ENCODE measurements at regions not wholly inside any gene's neighbourhood (a gene's known extent, or its start where the extent isn't known, plus 50 kb on each side); places are given as distances from the start of the nearest gene placed in this dataset.

DNA sequence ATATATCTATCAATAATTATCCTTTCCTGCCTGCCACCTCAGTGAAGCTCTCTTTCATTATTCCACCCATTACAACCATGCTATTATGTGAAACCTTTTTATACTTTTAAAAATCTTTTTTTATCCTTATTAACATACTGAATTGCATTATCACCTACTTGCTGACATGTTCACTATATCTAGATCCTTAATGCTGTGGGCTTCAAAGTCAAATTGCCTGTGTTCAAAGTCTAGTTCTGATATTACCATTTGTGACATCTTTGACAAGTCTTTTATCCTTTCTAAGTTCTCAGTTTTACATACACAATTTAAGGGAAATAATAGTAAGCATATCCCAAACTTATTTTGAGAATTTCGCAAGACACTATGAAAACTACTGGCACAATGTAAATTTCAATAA, 2239.4 kb downstream of the LRRC4C start:
- no peak overlapping the region for H3K4me2 ChIP-seq (ENCODE audit: low read depth, low read length, poor library complexity, severe bottlenecking)
- no peak overlapping the region for H2AFZ ChIP-seq (ENCODE audit: low read length)
- no peak overlapping the region for H3K9ac ChIP-seq (ENCODE audit: low read length)
- no peaks in the 10 kb centered on the region for H4K20me1 ChIP-seq (ENCODE audit: insufficient read depth, low read depth, low read length)
- no peak for DNase-seq
- no peaks in the 10 kb centered on the region for H3K79me2 ChIP-seq (ENCODE audit: low read length)
- no peaks in the 10 kb centered on the region for H3K36me3 ChIP-seq (ENCODE audit: insufficient read depth, low read length)
- peaks cover 13% of the 10 kb centered on the region for H3K9me3 ChIP-seq (ENCODE audit: low read length)
- no peak overlapping the region for H3K27ac ChIP-seq (ENCODE audit: low read length)
- no peaks in the 10 kb centered on the region for H3K27me3 ChIP-seq (ENCODE audit: low read length)
- no peaks in the 10 kb centered on the region for H3K4me1 ChIP-seq (ENCODE audit: low read length)
- H3K9me2 ChIP-seq (replicated peaks; ENCODE audit: insufficient read depth, low read length), result no peaks in the 10 kb centered on the region
- no peak overlapping the region for H3K4me3 ChIP-seq (ENCODE audit: low read length)

- no peak overlapping the region for H2AFZ ChIP-seq (ENCODE audit: low read length)
- H3K4me1 ChIP-seq (ENCODE audit: low read length), result no peaks in the 10 kb centered on the region
- no peaks in the 10 kb centered on the region for H4K20me1 ChIP-seq (ENCODE audit: insufficient read depth, low read depth, low read length)
- H3K79me2 ChIP-seq (ENCODE audit: low read length), result no peaks in the 10 kb centered on the region
- H3K9me3 ChIP-seq (ENCODE audit: low read length), result peaks cover 20% of the 10 kb centered on the region
- no peaks in the 10 kb centered on the region for H3K27me3 ChIP-seq (ENCODE audit: low read length)
- no peaks in the 10 kb centered on the region for H3K36me3 ChIP-seq (ENCODE audit: insufficient read depth, low read length)
- H3K9me2 ChIP-seq (replicated peaks; ENCODE audit: insufficient read depth, low read length), result no peaks in the 10 kb centered on the region
- H3K9ac ChIP-seq (ENCODE audit: low read length), result no peak overlapping the region
- H3K4me3 ChIP-seq (ENCODE audit: low read length), result no peak overlapping the region
- no peak overlapping the region for H3K4me2 ChIP-seq (ENCODE audit: low read depth, low read length, poor library complexity, severe bottlenecking)
- no peak overlapping the region for H3K27ac ChIP-seq (ENCODE audit: low read length)
- no peak for DNase-seq
Observed at GRCh38 chr11:39209981-39210380, 2249.5 kb downstream of the LRRC4C start.

GRCh38 chr11:39205236-39205995, 2254.0 kb downstream of the LRRC4C start:
- H3K9me3 ChIP-seq (ENCODE audit: low read length), result peaks cover 38% of the 10 kb centered on the region
- H3K4me2 ChIP-seq (ENCODE audit: low read depth, low read length, poor library complexity, severe bottlenecking), result no peak overlapping the region
- H3K27ac ChIP-seq (ENCODE audit: low read length), result no peak overlapping the region
- H3K79me2 ChIP-seq (ENCODE audit: low read length), result no peaks in the 10 kb centered on the region
- no peak overlapping the region for H3K9ac ChIP-seq (ENCODE audit: low read length)
- H2AFZ ChIP-seq (ENCODE audit: low read length), result no peak overlapping the region
- no peaks in the 10 kb centered on the region for H3K27me3 ChIP-seq (ENCODE audit: low read length)
- DNase-seq, result no peak
- H3K9me2 ChIP-seq (replicated peaks; ENCODE audit: insufficient read depth, low read length), result no peaks in the 10 kb centered on the region
- H3K36me3 ChIP-seq (ENCODE audit: insufficient read depth, low read length), result no peaks in the 10 kb centered on the region
- no peak overlapping the region for H3K4me3 ChIP-seq (ENCODE audit: low read length)
- H3K4me1 ChIP-seq (ENCODE audit: low read length), result no peaks in the 10 kb centered on the region
- no peaks in the 10 kb centered on the region for H4K20me1 ChIP-seq (ENCODE audit: insufficient read depth, low read depth, low read length)

- no peak for DNase-seq
- Histone ChIP-seq H4K20me1 (ENCODE audit: insufficient read depth, low read depth, low read length) (no peaks in the 10 kb centered on the region), H3K9me3 (ENCODE audit: low read length) (peaks cover 19% of the 10 kb centered on the region), H3K4me2 (ENCODE audit: low read depth, low read length, poor library complexity, severe bottlenecking) (no peak overlapping the region), H3K4me1 (ENCODE audit: low read length) (no peaks in the 10 kb centered on the region), H3K9me2 (replicated peaks; ENCODE audit: insufficient read depth, low read length) (no peaks in the 10 kb centered on the region), H3K36me3 (ENCODE audit: insufficient read depth, low read length) (no peaks in the 10 kb centered on the region), H3K27me3 (ENCODE audit: low read length) (no peaks in the 10 kb centered on the region), H3K79me2 (ENCODE audit: low read length) (no peaks in the 10 kb centered on the region), H3K9ac (ENCODE audit: low read length) (no peak overlapping the region), H3K27ac (ENCODE audit: low read length) (no peak overlapping the region), H3K4me3 (ENCODE audit: low read length) (no peak overlapping the region), H2AFZ (ENCODE audit: low read length) (no peak overlapping the region)
Observed at GRCh38 chr11:39192671-39193070, 2266.8 kb downstream of the LRRC4C start.

DNA sequence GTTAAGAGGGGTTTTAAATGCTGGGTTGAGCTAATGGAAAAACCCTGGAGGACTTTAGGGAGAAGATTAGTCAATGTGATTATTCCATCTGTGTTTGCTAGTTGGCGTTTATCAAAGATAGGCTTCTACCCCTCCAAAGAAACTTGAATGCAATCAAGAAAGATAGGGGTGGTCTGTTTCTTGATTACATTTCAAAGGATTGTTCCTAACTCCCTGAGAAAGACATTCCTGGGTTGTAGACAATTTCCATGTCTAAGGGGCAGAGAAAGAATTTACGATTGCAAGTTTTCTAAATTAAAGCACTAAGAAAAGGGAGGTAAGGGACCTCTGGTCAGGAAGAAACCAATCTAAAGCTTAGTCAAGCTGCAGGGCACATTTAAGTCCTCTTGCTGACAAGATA, 2268.7 kb downstream of the LRRC4C start:
- H3K79me2 ChIP-seq (ENCODE audit: low read length), result no peaks in the 10 kb centered on the region
- peaks cover 26% of the 10 kb centered on the region for H3K9me3 ChIP-seq (ENCODE audit: low read length)
- H3K27me3 ChIP-seq (ENCODE audit: low read length), result no peaks in the 10 kb centered on the region
- no peak overlapping the region for H3K27ac ChIP-seq (ENCODE audit: low read length)
- H3K4me3 ChIP-seq (ENCODE audit: low read length), result no peak overlapping the region
- H3K9ac ChIP-seq (ENCODE audit: low read length), result no peak overlapping the region
- H3K36me3 ChIP-seq (ENCODE audit: insufficient read depth, low read length), result no peaks in the 10 kb centered on the region
- no peaks in the 10 kb centered on the region for H4K20me1 ChIP-seq (ENCODE audit: insufficient read depth, low read depth, low read length)
- no peak overlapping the region for H3K4me2 ChIP-seq (ENCODE audit: low read depth, low read length, poor library complexity, severe bottlenecking)
- no peak for DNase-seq
- no peaks in the 10 kb centered on the region for H3K9me2 ChIP-seq (replicated peaks; ENCODE audit: insufficient read depth, low read length)
- H3K4me1 ChIP-seq (ENCODE audit: low read length), result no peaks in the 10 kb centered on the region
- H2AFZ ChIP-seq (ENCODE audit: low read length), result no peak overlapping the region

- H3K36me3 ChIP-seq (ENCODE audit: insufficient read depth, low read length), result no peaks in the 10 kb centered on the region
- no peak overlapping the region for H3K27ac ChIP-seq (ENCODE audit: low read length)
- DNase-seq, result no peak
- H3K9me3 ChIP-seq (ENCODE audit: low read length), result peaks cover 33% of the 10 kb centered on the region
- no peak overlapping the region for H2AFZ ChIP-seq (ENCODE audit: low read length)
- H3K9me2 ChIP-seq (replicated peaks; ENCODE audit: insufficient read depth, low read length), result no peaks in the 10 kb centered on the region
- H3K79me2 ChIP-seq (ENCODE audit: low read length), result no peaks in the 10 kb centered on the region
- H3K9ac ChIP-seq (ENCODE audit: low read length), result no peak overlapping the region
- H3K4me1 ChIP-seq (ENCODE audit: low read length), result no peaks in the 10 kb centered on the region
- H3K4me3 ChIP-seq (ENCODE audit: low read length), result no peak overlapping the region
- no peak overlapping the region for H3K4me2 ChIP-seq (ENCODE audit: low read depth, low read length, poor library complexity, severe bottlenecking)
- no peaks in the 10 kb centered on the region for H3K27me3 ChIP-seq (ENCODE audit: low read length)
- H4K20me1 ChIP-seq (ENCODE audit: insufficient read depth, low read depth, low read length), result no peaks in the 10 kb centered on the region
Observed at GRCh38 chr11:39177678-39178077, 2281.8 kb downstream of the LRRC4C start.

DNA sequence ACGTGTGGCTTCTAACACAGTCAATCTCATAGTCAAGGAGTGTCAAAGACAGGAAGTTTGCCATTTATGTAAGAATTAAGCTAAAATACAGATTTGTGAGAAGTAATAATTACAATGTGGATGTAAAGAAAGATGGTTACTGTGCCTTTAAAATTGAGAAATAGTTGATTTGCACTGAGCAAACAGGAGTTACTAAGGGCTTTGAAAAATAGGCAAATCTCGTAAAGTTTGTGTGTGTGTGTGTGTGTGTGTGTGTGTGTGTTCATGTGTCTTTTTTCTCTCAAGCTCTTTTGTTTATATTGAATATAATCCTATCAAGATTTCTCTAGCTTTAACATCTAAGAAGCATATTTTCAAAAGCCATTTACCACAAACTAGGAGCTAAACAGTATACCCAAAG, 2284.5 kb downstream of the LRRC4C start:
- Histone ChIP-seq H3K4me3 (ENCODE audit: low read length) (no peak overlapping the region), H3K9ac (ENCODE audit: low read length) (no peak overlapping the region), H3K9me3 (ENCODE audit: low read length) (peaks cover 25% of the 10 kb centered on the region), H2AFZ (ENCODE audit: low read length) (no peak overlapping the region), H3K36me3 (ENCODE audit: insufficient read depth, low read length) (no peaks in the 10 kb centered on the region), H3K4me2 (ENCODE audit: low read depth, low read length, poor library complexity, severe bottlenecking) (no peak overlapping the region), H3K79me2 (ENCODE audit: low read length) (no peaks in the 10 kb centered on the region), H3K4me1 (ENCODE audit: low read length) (no peaks in the 10 kb centered on the region), H4K20me1 (ENCODE audit: insufficient read depth, low read depth, low read length) (no peaks in the 10 kb centered on the region), H3K9me2 (replicated peaks; ENCODE audit: insufficient read depth, low read length) (no peaks in the 10 kb centered on the region), H3K27me3 (ENCODE audit: low read length) (no peaks in the 10 kb centered on the region), H3K27ac (ENCODE audit: low read length) (no peak overlapping the region)
- no peak for DNase-seq

- peaks cover 22% of the 10 kb centered on the region for H3K9me3 ChIP-seq (ENCODE audit: low read length)
- H3K79me2 ChIP-seq (ENCODE audit: low read length), result no peaks in the 10 kb centered on the region
- no peaks in the 10 kb centered on the region for H3K4me1 ChIP-seq (ENCODE audit: low read length)
- no peak overlapping the region for H3K9ac ChIP-seq (ENCODE audit: low read length)
- no peaks in the 10 kb centered on the region for H3K9me2 ChIP-seq (replicated peaks; ENCODE audit: insufficient read depth, low read length)
- H3K4me2 ChIP-seq (ENCODE audit: low read depth, low read length, poor library complexity, severe bottlenecking), result no peak overlapping the region
- no peak for DNase-seq
- H4K20me1 ChIP-seq (ENCODE audit: insufficient read depth, low read depth, low read length), result no peaks in the 10 kb centered on the region
- H2AFZ ChIP-seq (ENCODE audit: low read length), result no peak overlapping the region
- no peak overlapping the region for H3K4me3 ChIP-seq (ENCODE audit: low read length)
- H3K27me3 ChIP-seq (ENCODE audit: low read length), result no peaks in the 10 kb centered on the region
- H3K36me3 ChIP-seq (ENCODE audit: insufficient read depth, low read length), result no peaks in the 10 kb centered on the region
- H3K27ac ChIP-seq (ENCODE audit: low read length), result no peak overlapping the region
Observed at GRCh38 chr11:39174196-39174595, 2285.3 kb downstream of the LRRC4C start.
